CD4-positive, alpha-beta T cell treated with Interleukin-10 for 1 hour (primary cell): ENCODE measurements at regions not wholly inside any gene's neighbourhood (a gene's known extent, or its start where the extent isn't known, plus 50 kb on each side); places are given as distances from the start of the nearest gene placed in this dataset.
A peak's percentile ranks its signal among the peaks of the same experiment; 100 is the strongest.
"Not testable (repeated sequence)": the region's sequence is repeated elsewhere in the genome, so short reads cannot be mapped to it uniquely, and the experiment has no call there.

Source experiments
- DNase-seq: peaks from one replicate; pipeline ENCODE4 v3.0.0-alpha.2; 2020

DNA sequence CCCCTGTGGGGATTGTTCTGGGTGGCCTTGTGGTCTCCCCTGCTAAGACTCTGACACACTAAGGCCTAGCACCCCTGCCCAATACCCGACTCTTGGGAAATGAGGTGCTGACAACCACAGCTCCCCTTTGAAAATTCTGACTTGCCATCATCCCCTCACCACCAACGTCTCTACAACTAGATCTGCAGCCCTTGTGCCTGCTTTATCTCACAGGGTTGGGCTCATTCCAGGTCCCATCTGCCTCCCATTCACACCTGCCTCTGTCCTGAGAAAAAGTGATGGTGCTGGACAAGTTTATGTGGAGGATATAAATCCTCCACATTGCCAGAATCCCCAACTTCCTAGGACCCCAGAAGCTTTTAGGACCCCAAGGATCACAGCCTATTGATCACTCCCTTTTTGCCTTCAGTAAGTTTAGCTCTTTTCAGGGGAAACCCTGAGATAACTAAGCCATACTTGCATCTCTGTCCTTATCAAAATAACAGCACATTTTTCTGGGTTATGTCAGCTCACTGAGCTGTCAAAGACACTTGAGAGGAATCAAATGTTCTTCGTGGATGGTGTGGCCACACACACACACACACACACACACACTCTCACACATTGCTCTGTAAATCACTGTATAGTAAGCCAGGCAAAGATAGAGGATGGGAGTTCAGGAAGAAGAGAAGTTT, 136.8 kb upstream of the CES5A start:
- DNase-seq: no peak

DNA sequence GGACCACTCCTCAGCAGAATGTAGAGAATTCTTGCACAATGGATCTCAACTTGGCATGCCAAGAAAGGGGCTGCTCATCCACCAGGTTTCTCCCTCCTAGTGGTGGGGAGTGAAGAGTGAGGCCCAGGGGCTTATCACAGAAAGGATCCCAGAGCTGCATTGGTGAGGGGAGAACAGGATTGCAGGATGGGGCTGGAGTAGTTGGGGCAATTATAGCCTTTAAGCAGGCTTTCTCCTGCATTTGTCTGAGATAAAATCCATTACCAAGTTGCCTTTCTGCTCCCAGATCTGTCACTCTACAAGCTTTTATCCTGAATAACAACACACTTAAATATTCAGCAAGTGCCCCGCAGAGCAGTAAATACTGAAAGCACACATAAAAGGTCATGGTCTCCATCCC, 130.8 kb upstream of the CES5A start:
- DNase-seq: no peak

DNA sequence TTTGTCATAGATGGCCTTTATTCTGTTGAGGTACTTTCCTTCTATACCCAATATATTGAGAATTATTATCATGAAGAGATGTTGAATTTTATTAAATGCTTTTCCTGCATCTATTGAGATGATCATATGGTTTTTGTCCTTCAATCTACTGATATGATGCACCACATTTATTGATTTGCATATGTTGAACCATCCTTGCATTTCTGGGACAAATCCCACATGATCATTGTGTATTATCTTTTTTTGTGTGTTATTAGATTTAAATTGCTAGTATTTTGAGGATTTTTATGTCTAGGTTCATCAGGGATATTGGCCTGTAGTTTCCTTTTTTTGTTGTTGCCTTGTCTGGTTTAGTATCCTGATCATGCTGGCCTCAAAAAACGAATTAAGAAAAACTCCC, 124.5 kb upstream of the CES5A start:
- no peak for DNase-seq

DNA sequence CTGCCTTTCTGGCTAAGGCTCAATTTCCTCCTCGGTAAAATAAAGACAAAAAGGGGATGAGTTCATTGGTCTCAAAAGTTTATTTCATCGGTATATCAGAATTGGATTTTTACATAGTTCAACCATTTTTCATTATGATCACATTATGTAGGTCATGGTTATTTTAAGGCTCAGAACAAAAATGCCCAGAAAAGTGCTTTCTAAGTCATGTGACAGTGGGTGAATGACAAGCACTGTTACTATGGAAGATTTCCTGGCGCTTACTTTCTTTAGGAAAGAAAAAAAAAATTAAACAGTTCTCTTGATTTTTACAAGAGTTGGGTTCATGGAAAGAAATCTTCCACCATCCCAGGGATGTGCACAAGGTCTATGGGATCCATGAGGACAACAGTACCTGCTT, 117.9 kb upstream of the CES5A start:
- no peak for DNase-seq

DNA sequence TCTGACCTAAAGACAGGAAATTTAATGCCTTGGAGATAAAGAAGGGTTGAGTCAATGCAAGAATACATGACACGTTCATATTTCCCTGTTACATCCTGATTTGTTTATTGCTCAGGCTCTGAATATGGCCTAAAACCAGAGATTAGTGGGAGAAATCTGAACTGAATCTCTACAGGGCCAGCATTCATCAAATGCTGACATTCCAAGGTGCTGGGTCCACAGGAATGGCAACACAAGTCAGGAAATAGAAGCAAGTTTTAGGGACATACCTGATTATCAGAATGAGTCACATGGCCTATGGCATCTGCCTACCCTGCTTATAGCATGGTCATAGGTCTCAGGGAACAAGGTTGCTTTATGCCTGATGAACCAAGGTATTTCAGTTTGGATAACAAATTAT, 117.4 kb upstream of the CES5A start:
- no peak for DNase-seq

DNA sequence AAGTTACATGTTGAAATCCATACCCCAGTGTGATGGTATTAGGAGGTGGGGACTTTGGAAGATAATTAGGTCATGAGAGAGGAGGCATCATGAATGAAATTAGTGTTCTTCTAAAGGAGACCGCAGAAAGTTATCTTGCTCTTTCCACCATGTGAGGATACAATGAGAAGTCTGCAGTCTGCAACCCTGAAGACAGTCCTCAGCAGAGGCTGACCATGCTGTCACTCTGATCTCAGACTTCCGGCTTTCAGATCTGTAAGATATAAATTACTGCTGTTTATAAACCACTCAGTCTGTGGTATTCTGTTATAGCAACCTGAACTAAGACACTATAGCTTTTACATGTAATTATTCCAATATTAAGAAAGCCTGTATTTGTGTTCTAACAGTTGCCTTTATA, 116.7 kb upstream of the CES5A start:
- DNase-seq: no peak

DNA sequence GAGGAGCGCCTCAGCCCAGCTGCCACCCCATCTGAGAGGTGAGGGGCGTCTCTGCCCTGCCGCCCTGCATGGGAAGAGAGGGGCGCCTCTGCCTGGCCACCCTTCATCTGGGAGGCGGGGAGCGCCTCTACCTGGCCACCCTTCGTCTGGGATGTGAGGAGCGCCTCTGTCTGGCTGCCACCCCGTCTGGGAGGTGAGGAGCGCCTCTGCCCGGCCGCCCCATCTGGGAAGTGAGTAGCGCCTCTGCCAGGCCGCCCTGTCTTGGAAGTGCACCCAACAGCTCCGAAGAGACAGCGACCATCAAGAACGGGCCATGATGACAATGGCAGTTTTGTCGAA, 114.4 kb upstream of the CES5A start:
- DNase-seq: no peak

DNA sequence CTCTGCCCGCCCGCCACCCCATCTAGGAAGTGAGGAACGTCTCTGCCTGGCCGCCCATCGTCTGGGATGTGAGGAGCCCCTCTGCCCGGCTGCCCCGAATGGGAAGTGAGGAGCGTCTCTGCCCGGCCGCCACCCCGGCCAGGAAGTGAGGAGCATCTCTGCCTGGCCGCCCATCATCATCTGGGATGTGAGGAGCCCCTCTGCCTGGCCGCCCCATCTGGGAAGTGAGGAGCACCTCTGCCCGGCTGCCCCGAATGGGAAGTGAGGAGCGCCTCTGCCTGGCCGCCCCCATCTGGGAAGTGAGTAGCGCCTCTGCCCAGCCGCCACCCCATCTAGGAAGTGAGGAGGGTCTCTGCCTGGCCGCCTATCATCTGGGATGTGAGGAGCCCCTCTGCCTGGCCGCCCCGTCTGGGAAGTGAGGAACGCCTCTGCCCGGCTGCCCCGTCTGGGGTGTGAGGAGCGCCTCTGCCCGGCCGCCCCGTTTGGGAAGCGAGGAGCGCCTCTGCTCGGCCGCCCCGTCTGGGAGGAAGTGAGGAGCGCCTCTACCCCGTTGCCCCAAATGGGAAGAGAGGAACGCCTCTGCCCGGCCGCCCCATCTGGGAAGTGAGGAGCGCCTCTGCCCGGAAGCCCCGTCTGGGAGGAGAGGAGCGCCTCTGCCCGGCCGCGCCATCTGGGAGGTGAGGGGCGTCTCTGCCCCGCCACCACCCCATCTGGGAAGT, 113.8 kb upstream of the CES5A start:
- DNase-seq: not testable (repeated sequence)

DNA sequence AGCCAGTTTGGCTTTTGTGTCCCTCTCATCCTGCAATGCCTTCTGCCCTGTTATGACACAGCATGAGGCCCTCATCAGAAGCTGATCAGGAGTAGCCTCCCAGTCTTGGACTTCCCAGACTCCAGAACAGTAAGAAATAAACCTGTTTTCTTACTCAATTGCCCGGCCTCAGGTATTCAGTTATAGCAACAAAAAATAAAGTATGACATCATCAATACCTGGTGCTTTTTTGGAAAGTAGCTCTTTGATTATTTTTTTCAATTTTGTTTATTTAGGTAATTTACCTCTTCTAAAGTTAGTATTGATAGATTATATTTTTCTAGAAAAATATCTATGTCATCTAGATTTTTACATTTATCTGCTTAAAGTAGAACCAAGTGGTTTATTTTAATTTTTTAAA, 112.8 kb upstream of the CES5A start:
- DNase-seq: no peak

DNA sequence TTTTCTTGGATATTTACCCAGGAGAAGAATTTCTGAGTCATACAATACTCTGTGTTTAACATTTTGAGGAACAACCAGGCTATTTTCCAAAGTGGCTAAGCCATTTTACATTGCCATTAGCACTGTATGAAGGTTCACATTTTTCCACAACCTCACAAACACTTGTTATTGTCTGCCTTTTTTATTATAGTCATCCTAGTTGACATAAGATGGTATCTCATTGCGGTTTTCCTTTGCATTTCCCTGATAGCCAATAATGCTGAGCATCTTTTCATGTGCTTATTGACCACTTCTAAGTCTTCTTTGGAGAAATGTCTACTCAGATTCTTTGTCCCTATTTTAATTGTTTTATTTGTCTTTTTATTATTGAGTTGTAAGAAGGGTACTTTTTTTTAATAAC, 107.4 kb upstream of the CES5A start:
- no peak for DNase-seq

DNA sequence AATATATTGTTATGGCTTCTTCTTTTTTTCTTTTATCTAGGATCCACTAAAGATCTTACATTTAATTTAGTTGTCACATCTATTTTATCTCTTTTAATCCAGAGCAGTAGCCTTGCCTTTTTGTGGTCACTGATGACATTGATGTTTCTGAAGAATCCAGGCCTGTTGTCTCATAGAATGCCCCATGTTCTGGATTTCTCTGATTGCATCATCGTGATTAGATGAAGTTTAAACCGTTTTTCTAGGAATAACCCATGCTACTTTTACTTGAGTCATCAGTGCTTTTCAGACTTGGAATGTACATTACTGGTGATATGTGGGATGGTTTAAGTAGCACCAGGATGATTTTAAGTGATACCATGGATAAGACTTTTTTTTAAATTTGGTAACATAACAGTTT, 106.4 kb upstream of the CES5A start:
- no peak for DNase-seq

DNA sequence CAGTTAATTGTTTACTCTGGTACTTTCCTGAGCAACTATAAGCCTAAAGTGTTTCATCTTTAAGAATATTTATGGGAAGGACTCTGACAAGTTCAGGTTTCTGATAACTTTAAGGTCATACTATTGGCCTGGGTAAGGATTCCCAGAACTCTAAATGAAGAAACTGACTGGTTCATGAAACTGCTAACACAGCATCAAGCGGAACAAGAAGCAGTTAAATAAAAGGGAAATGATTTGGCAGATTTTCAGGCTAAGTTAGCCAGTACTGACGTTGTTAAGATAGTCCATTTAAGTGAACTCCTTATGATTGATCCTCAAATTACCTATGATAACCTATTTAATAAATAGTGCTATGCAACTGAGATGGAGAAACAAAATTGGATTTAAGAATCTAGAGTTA, 101.6 kb upstream of the CES5A start:
- DNase-seq: no peak

DNA sequence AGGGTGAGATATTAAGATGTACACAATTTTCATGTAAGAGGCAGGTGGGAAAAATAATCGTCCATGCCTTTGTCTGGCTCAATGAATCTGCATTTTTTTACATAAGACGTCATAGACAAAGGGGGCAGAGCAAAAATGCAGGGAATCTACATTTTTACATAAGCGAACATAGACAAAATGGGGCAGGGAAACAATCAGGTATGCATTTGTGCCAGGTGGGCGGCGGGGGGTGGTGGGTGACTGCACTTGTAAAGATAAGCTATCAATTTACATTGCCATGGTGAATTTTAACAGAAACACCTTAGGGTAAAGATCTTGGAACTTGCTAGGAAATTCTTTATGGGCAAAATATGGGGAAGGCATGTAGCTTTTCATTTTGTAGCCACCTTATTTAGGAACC, 96.3 kb upstream of the CES5A start:
- DNase-seq: no peak

DNA sequence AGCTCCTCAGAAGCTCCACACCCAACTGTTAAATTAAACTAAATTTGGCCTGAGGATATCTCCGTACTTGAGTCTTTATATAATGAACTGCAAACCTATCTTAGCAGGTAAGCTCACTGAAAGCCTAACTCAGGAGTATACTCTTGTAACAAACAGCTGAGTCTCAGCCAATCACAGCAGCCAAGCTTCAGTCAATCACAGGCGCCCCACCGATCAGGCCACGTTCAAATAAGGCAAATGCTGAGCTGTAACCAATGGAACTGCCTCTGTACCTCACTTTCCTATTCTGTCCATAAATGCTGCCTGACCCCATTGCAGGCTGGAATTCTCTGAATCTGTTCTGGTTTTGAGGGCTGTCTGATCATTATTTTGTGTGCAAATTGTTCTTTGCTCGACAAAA, 93.0 kb upstream of the CES5A start:
- DNase-seq: no peak

DNA sequence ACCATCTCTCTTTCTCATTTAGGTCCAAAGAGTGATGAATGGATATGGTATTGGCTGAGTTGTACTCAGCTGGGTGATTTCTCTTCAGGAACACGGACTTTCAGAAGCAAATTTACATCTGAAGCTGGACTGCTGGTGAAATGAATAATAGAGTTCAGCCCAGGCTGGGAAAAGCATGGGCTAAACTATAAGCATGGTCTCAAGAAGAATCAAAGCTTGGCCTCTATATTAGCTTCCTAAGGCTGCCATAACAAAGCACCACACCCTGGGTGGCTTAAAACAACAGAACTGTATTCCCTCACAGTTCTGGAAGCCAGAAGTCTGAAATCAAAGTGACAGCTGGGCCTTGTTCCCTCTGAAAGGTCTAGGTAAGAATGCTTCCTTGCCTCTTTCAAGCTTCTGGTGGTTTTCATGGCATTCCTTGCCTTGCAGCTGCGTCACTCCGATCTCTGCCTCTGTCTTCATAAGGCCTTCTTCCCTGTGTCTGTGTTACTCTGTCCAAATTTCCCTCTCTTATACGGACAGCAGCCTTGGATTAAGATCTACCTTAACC, 89.8 kb upstream of the CES5A start:
- DNase-seq: no peak

DNA sequence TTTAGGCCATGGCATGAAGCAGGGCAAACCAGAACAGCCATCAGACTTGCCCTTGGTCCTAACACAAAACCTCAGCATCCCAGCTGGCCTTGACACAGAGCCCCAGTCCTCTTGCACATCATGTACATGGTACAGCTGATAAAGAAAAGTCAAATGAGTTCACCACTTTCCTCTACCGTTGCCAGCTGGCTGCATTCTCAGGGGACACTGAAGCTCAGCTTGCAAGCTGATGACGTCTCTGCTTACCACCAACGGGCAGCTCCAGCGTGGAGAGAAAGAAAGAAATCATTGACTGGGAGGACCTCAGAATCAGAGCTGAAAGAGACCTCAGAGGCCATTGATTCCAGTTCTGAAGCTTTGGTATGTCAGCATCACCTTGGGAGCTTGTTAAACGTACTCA, 80.7 kb upstream of the CES5A start:
- DNase-seq: no peak

DNA sequence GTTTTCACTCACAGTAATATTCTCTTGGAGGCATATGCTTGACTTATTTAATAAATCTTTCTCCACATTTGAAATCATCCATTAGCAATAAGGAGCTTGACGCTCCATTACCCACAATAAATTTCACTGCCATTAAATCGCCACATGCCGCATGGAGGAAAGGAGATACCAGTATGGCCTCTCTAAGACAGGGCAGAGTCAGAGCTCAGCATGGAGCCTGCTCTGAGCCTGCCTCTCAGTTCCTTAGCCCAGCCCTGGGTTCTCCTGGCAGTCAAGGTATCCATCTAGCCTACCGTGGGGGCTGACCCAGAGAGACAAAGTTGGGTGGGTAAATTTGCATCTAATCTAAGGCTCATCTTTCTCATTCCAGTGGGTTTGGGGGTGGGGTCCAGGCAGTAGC, 80.3 kb upstream of the CES5A start:
- no peak for DNase-seq

DNA sequence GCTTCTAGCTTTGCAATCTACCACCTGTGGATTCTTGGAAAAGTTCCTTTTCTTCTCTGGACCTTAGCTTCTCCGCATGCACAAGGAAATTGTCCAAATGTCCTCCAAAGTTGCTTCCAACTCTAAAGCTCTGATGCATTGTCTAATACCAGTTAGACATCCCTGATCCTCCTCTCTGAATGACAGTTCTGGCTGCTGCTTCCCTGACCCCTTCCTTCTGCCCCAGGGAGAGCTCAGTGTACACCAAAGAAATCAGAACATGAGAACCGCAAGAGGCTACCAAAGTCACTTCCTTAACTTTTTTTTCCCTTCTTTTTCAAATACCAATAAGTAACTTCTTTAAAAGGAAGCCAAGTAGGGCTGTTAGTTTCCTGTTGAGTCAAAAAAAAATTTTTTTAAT, 79.7 kb upstream of the CES5A start:
- DNase-seq: no peak

DNA sequence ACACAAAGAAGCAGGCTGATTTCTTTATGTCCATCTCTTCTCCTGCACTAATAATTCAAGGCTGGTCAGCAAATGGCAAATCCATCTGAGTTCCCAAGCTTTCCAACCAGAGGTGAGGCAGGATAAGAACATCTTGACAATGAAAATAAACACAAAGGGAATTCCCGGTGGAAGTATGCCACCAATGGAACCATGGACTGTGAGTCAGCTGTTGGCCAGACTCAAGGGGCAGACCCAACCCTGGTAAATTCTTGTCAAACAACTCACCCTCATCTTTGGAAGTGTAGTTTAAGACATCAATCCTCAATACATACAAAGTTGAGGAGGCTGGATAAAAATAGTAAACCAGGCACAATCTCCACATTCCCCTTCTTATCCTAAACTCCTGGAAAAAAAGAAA, 74.3 kb upstream of the CES5A start:
- no peak for DNase-seq

DNA sequence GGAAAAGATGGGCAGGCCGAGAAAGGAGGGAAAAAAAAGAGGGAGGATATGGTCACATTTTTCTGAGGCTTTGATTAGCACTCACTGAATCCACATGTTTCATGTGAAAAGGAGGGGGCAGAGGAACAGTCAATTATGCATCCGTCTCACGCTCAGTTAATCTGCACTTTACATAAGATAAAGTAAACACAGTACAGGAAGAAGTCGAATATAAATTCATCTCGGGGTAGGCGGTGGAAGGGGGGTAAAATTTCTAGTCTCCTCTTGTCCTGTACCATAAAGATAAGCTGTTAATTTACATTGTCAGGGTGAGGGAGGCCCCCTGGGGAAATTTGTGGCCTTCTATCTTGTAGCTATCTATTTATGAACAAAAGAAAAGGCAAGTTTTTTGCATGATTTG, 73.1 kb upstream of the CES5A start:
- DNase-seq: no peak

DNA sequence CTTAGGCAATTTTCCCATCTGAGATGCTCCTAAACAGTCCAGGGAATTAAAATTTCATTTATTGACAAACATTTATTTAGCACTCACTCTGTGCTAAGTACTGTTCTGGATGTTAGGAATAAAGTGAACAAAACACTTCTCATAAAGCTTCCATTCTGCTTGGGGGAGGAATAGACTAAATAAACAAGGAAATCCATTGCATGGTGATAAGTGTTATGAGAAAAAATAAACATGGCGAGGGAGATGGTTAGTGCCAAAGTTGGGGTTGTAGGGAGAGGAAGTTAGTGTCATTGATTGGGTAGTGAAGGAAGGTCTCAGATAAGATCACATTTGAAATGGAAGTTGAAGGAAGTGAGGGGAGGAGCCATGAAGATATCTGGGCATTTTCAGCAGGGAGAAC, 72.2 kb upstream of the CES5A start:
- DNase-seq: no peak

DNA sequence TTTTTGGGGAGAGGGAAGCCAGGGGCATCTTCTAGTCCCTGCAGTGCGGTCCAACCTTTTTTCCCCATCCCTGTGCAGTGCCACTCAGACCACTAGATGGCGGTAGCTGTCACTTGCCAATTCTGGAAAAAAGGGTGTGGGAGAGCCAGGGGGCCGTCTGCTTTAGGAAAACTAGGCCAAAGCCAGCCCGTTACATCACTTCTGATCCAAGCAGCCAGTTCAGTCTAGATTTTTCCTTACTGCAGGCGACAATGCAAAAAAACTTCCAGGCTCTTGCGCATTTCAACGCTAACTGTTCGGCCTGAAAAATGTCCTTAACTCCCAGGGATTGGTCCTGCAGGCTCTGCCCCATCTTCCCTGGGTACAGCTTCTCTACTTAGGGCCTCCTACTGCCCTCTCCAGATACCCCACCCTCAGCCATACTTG, 69.2 kb upstream of the CES5A start:
- DNase-seq: peak; percentile 58

DNA sequence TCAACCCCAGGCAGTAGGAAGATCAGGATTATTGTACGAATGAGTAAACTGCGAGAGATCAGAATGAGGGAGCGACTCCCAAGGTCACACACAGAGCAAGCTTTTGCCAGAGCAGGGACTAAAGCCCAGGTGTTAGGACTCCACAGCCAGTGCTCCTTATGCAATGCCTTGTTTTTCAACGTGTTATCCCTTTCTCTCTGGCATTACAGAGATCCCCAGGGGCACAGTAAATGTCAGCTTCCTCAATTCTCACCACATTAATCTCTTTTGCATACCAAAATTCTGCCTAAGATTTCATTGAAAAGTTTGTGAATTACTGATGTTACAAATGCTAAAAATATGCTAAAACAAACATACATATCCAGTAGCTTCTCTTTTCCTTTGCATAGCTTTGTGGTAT, 68.1 kb upstream of the CES5A start:
- DNase-seq: no peak

DNA sequence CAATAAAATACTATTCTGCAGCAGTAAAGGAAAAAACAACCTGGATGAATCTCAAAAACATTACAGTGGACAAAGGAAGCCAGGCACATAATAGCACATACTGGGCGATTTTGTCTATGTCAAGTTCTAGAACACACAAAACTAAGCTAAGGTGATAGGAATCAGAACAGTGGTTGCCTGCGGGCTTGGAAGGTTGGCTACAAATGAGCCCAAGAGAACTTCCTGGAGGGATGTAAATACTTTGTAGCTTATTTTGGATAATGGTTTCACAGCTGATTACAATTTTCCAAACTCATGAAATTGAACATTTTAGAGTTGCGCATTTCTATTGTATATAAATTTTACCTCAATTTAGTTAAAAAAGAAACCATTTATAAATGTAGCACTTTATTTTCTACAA, 67.6 kb upstream of the CES5A start:
- no peak for DNase-seq

DNA sequence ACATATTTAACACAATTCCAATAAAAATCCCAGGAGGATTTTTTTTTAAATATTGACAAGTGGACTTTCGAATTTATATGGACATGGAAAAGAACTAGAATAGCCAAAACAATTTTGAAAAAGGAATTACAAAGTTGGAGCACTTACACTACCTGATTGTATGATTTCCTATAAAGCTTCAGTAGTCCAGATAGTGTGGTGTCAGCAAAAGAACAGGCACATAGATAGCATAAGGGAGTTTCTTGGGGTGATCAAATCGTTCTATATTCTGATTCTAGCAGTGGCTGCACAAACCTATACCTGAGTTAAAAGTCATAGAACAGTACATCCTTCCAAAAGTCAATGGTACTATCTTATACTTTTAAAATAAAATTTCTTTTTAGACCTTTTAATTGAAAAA, 66.4 kb upstream of the CES5A start:
- DNase-seq: no peak
